ENCODE measurements at regions not wholly inside any gene's neighbourhood (a gene's known extent, or its start where the extent isn't known, plus 50 kb on each side); places are given as distances from the start of the nearest gene placed in this dataset.

GRCh38 chr5:62790348-62790747 lies 211.7 kb downstream of the LRRC70 start:
- no TSS peak for BruUV-seq (replicated peaks)
- Histone ChIP-seq H3K9me3 (ENCODE audit: control insufficient read depth, insufficient read depth, low read length) (no peaks in the 10 kb centered on the region), H4K8ac (ENCODE audit: low read depth in 2 of 2, low read length in 2 of 2) (no peak overlapping the region), H3K79me1 (ENCODE audit: low read depth in 1 of 2, low read length in 2 of 2) (no peaks in the 10 kb centered on the region), H3K27ac (ENCODE audit: insufficient read depth, low read length) (no peak overlapping the region), H4K5ac (ENCODE audit: low read depth, low read length) (no peak overlapping the region), H3K4me1 (ENCODE audit: control insufficient read depth, insufficient read depth, low read length) (no peaks in the 10 kb centered on the region), H3K4me2 (ENCODE audit: low read depth, low read length) (no peak overlapping the region), H2AK9ac (replicated peaks; ENCODE audit: low read depth, low read length, poor library complexity) (no peak overlapping the region), H3K36me3 (ENCODE audit: control insufficient read depth, insufficient read depth, low read length) (no peaks in the 10 kb centered on the region), H2BK120ac (ENCODE audit: low read depth, low read length) (no peak overlapping the region), H3K4me3 (ENCODE audit: insufficient read depth, low read depth, low read length) (no peak overlapping the region), H2BK5ac (ENCODE audit: low read depth, low read length, poor library complexity, severe bottlenecking) (no peak overlapping the region), H3K9me1 (ENCODE audit: insufficient read depth, low read length) (no peaks in the 10 kb centered on the region), H3K9ac (ENCODE audit: low read depth, low read length) (no peak overlapping the region), H2BK20ac (ENCODE audit: low read depth, low read length) (no peak overlapping the region), H3K27me3 (ENCODE audit: control insufficient read depth, insufficient read depth, low read length) (no peaks in the 10 kb centered on the region), H3K14ac (replicated peaks; ENCODE audit: low read depth, low read length) (no peak overlapping the region), H4K20me1 (ENCODE audit: insufficient read depth, low read length) (no peaks in the 10 kb centered on the region), H3K23ac (ENCODE audit: low read depth, low read length) (no peak overlapping the region), H3K4ac (ENCODE audit: low read depth, low read length) (no peak overlapping the region), H2BK15ac (ENCODE audit: low read depth, low read length) (no peak overlapping the region), H3K18ac (ENCODE audit: low read depth, low read length) (no peak overlapping the region), H2AFZ (replicated peaks; ENCODE audit: low read length, poor library complexity) (no peak overlapping the region), H3K56ac (ENCODE audit: extremely low read depth, insufficient read depth, low read length) (no peak overlapping the region), H4K91ac (ENCODE audit: insufficient read depth, low read depth, low read length) (no peak overlapping the region), H2AK5ac (ENCODE audit: low read depth, low read length) (no peak overlapping the region)
- ATAC-seq (ENCODE audit: low read depth) (no peak), DNase-seq (peak; percentile 2)
- POLR2A ChIA-PET (ENCODE audit: unreplicated experiment): no interaction called here
- dilution Hi-C loops (cut with HindIII; ENCODE audit: low sequenced_read_pairs, unreplicated experiment): no loop called here
- CTCF ChIA-PET: no interaction called here
- in situ Hi-C loops (cut with MboI; ENCODE audit: low sequenced_read_pairs): no loop called here
- intact Hi-C loops (cut with micrococcal nuclease): no loop called here
- TF ChIP-seq CEBPB (IDR thresholded peaks at IDR 0.05; ENCODE audit: low read depth, low read length) (peak; percentile 59), MXI1 (IDR thresholded peaks at IDR 0.05; ENCODE audit: borderline replicate concordance, low read depth, low read length) (no peak), MAZ (IDR thresholded peaks at IDR 0.05; ENCODE audit: borderline replicate concordance, low read depth, low read length) (no peak), CHD1 (IDR thresholded peaks at IDR 0.05; ENCODE audit: low read depth, low read length) (no peak), FOS (IDR thresholded peaks at IDR 0.05; ENCODE audit: low read depth, low read length) (no peak), RFX5 (IDR thresholded peaks at IDR 0.05; ENCODE audit: low read depth, low read length) (no peak), SMC3 (IDR thresholded peaks at IDR 0.05; ENCODE audit: low read depth, low read length) (no peak), NFE2L2 (IDR thresholded peaks at IDR 0.05; ENCODE audit: low read depth, low read length) (no peak)
- WGBS, 2 experiments (ENCODE audit: extremely low coverage in 2 of 2, insufficient read length in 1 of 2): 0% methylated on average over 1 of the region's 1 CpG; no CpG with 5 or more reads in 1 of the 2 experiments

All from IMR-90 (cell line).